HG02610 (cell line): ENCODE measurements at regions not wholly inside any gene's neighbourhood (a gene's known extent, or its start where the extent isn't known, plus 50 kb on each side); places are given as distances from the start of the nearest gene placed in this dataset.

Experiments
- ATAC-seq: cut with Tn5 transposase; IDR thresholded peaks from one replicate; pipeline ENCODE4 v1.9.1; 2021; ENCODE audit warnings: mild to moderate bottlenecking, moderate library complexity; ENCODE audit not compliant: unreplicated experiment

DNA sequence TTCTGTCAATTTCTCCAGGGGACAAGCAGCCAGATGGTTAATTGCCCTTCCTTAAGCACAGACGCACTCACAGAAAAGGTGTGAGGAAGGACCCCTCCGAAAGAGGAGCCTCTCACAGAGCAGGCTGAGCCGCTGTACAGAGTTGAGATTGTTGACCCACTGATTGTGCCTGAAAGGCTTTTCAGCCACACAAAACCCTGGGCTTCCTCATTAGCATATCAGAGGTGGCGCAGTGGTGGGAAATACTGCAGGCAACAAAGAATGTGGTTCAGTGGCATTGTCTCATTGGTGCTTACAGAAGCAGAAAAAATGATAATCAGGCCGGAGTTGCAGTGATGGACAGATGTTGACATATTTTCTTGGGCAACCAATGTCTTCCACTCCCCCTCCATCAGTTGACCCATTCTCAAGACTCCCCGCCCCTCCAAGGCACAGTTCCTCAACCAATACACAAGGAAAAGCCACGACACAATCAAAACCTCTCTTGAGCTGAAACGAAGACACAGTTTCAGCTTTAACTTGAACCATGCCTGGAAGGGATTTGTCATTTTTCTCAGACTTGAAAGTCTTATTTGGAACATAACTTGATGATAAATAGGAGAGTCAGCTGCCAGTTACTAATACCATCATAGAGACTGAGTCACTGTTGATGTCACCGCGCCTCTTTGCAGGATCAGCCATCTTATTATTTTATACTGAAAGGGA lies 53.1 kb downstream of the ATXN3L start:
- no peak for ATAC-seq

DNA sequence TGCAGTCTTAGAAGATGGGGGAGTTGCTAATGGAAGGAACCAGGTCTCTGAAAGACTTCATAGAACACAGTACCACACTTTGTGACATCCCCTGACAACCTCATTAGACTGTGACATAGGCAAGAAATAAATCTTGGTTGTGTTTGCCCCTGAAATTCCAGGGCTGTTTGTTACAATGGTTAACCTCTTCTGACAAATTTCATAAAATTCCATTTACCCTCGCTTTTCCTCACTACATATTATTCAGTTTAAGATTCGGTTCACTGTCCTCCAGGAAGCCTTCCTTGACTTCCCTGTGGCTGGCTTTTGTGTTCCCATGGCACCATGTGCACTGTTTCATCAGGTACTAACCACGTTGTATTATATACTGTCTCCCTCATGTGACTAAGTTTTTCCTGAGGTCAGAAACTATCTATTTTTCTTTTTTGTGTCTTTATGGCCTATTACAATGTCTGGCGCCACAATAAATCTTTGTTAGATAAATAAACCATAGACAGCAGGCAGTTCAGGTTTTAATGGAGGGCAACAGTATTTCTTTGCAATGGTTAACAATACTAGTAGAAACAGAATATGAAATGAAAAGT lies 54.2 kb downstream of the ATXN3L start:
- ATAC-seq = no peak

DNA sequence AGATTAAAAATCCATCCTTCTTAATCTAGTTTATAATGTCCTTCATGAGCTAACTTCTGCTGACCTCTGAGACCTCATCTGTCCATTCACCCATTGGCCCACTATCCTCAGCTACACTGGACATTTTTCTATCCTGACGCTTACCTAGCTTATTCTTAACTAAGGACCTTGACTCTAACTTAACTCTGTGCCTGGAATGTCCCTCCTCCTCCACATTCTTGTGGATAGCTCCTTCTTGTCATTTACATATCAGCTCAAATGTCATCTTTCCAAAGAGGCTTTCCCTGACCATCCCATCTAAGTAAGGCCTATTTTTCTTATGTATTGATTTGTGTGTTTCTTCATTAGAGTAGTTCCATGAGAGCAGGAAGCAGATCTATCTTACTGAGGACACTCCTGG lies 54.7 kb downstream of the ATXN3L start:
- no peak for ATAC-seq

DNA sequence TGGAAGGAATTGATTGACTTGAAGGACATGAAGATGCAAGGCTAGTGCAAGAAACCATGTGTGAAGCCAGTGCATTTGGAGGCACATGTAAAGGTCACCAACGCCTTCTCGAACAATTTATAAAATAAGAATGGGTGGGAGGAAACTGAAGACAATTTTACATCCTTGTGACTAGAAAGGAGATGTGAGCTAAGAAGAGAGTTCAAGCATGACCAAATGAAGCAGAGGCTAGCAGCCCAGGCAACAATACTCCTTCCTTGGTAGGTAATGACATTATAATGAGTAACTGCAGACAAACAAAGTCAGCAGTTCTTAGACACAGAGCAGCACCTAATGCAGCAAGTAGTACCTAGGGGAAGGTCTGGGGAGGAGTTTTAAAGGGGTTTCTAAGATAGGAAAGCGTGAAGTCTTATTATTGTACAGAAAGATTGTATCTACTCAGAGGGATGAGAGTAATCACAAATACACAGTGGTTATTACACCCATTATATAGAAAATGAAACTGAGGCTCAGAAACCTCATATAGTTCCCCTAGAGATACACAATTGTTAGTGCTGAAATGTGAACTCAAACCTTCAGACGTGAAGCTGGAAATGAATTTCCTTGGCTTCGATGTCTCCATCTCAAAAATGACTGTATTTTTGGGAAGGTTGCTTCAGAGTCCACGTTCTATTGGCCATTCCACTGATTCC lies 56.1 kb downstream of the ATXN3L start:
- peak; percentile 69 for ATAC-seq

DNA sequence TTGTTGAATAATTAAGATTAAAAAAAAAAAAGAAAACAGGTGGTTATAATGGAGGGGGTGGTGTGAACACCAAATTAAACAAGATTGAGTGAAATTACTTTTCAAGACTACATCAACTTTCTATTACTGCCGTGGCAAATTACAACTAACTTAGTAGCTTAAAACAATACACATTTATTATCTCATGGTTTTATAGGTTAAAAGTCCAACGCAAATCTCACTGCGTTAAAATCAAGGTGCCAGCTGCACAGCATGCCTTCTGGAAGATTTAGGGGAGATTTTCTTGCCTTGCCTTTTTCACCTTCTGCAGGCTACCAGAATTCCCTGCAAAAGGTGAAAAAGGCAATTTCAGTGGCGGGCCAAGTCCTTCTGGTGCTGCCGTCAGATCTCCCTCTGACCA lies 58.5 kb downstream of the ATXN3L start:
- ATAC-seq = no peak

- ATAC-seq = no peak
Observed at GRCh38 chrX:13260598-13260997, 59.3 kb downstream of the ATXN3L start.

GRCh38 chrX:13258725-13259124 lies 61.1 kb downstream of the ATXN3L start:
- no peak for ATAC-seq

GRCh38 chrX:13258052-13258444 lies 61.8 kb downstream of the ATXN3L start:
- ATAC-seq = peak; percentile 21

DNA sequence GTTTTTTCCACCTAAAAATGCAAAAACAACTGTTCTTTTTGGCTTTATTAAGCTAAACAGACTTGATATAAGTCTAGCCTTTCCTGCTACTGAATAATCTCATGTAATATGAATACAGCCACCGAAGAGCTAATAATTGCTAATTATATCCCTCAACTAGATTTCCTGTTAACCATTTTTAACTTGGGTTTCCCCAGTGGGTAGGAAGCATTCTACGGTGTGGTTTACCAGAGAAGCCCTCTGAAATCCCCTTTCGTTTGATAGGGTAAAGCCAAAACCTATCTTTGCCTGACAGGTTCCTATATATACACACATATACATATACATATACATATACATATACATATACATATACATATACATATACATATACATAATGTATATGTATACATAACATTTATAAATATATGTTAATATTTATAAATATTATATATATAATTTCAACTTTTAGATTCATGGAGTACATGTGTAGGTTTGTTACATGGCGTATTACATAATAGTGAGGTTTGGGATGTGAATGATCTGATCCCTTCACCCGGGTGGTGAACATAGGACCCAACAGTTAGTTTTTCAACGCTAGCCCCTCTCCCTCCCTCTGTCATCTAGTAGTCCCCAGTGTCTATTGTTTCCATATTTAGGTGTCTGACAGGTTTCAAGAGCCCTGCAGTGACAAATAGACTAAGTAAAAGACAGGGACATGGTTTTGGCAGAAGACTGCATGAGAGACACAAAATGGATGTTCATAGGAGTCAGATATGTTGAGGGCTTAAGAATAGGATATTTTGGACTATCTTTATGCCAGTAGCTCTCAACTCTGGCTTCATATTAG lies 62.4 kb downstream of the ATXN3L start:
- ATAC-seq = peak; percentile 54

DNA sequence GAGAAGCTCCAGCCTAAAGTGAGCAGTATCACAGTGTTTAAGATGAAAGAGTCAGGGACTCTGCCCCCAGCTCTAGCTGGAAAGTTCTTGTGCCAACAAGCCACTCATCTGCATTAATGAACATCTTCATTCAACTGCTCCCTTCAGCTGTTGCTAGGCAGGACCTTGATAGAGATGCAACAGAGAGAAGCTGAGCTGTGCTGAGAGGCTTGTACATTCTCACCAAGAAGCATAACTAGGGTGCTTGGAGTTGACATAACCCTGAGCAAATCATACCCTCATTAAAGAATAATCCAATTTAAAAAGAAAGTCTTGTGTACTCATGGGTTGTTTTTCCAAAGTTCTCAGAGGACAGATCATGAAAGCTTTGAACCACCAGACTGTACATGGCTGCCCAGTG lies 63.2 kb downstream of the ATXN3L start:
- ATAC-seq = no peak

GRCh38 chrX:13254870-13255269 lies 65.0 kb downstream of the ATXN3L start:
- no peak for ATAC-seq

DNA sequence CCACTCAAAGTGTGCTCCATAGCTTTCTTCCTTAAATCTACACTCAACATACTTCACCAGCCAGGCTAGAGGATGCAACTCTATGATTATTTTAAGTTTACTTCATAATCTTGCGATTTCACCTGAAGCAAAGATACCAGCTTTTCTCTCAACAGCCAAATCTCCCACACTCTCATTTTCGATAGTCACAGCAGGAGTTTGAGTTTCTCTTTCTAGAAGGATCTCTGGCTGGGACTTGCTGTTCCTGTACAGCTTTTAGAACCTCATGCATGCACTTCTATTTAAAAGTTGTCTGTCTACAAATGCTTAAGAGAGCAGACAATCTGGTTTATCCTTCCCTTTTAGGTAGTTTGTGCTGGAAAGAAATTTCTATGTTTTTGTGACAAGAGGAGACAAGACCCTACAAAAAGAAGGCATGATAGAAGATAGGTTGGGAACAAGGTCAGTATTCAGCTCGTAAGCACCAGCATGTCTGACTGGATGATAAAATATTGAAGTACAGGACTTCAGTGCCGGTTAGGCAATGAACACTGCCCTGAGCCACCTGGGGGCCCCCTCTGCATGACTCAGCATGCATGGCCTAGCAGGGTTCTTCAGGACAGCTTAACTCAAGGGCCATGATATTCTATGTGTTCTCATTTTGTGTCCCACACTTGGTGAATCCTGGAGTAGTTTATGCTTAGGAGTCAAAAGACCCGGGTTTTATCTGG lies 65.6 kb downstream of the ATXN3L start:
- ATAC-seq = peak; percentile 30

GRCh38 chrX:13253223-13253622 lies 66.6 kb downstream of the ATXN3L start:
- no peak for ATAC-seq

DNA sequence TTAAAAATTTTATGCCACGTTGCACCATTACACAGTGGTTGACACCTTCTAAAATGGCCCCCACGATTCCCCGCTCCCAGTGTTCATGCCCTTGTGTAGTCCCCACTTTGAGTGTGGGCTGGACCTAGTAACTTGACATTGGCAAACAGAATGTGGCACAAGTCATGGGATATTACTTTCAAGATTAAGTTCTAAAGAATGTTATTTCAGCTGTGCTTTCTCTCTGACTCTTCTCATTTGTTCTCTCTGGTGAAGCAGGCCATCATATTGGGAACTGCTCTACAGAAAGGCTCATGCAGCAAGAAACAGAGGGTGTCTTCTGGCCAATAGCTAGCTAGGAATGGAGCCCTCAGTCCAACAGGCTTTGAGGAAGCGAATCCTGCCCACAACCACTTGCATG lies 67.1 kb downstream of the ATXN3L start:
- no peak for ATAC-seq

- ATAC-seq = no peak
Observed at GRCh38 chrX:13250826-13251580, 68.8 kb downstream of the ATXN3L start.

GRCh38 chrX:13248867-13249486 lies 70.9 kb downstream of the ATXN3L start:
- no peak for ATAC-seq

- no peak for ATAC-seq
Observed at GRCh38 chrX:13239272-13239671, 80.6 kb downstream of the ATXN3L start.

- no peak for ATAC-seq
Observed at GRCh38 chrX:13235930-13236329, 83.9 kb downstream of the ATXN3L start.

DNA sequence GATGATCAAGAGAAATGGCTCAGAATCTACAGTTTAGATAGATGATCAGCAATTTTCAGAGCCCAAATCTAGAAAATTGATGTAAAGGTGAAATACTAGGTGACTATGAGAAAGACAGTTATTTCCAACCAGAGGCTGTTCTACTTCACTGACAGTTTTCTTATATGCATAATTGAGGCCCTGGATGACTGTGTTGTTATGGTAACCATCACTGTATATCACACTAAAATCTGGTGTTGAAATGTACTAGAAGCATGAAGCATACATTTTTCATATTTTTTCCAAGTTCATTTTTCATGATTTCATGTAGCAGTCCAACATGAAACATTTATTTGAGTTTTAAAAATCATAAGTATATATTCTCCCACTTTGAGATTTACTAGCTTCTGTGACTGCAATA lies 87.4 kb downstream of the ATXN3L start:
- ATAC-seq = no peak

GRCh38 chrX:13226214-13226613 lies 93.6 kb downstream of the ATXN3L start:
- ATAC-seq = no peak
